ENCODE measurements at regions not wholly inside any gene's neighbourhood (a gene's known extent, or its start where the extent isn't known, plus 50 kb on each side); places are given as distances from the start of the nearest gene placed in this dataset.
"Not testable (repeated sequence)": the region's sequence is repeated elsewhere in the genome, so short reads cannot be mapped to it uniquely, and the experiment has no call there.

GRCh38 chr1:55524006-55524405 is 308.8 kb upstream of the USP24 start:
- intact Hi-C loops (cut with micrococcal nuclease) = no loop called here

GRCh38 chr1:55522982-55523381 is 307.8 kb upstream of the USP24 start:
- intact Hi-C loops (cut with micrococcal nuclease) = no loop called here

GRCh38 chr1:55522353-55522903 is 307.3 kb upstream of the USP24 start:
- intact Hi-C loops (cut with micrococcal nuclease) = no loop called here

- intact Hi-C loops (cut with micrococcal nuclease) = no loop called here
These were observed 305.7 kb upstream of the USP24 start for GRCh38 chr1:55520861-55521260.

GRCh38 chr1:55519937-55520683 is 304.9 kb upstream of the USP24 start:
- intact Hi-C loops (cut with micrococcal nuclease) = no loop called here

- intact Hi-C loops (cut with micrococcal nuclease) = no loop called here
These were observed 304.1 kb upstream of the USP24 start for GRCh38 chr1:55519276-55519675.

- intact Hi-C loops (cut with micrococcal nuclease) = no loop called here
These were observed 301.9 kb upstream of the USP24 start for GRCh38 chr1:55517036-55517435.

- intact Hi-C loops (cut with micrococcal nuclease) = not testable (repeated sequence)
These were observed 299.4 kb upstream of the USP24 start for GRCh38 chr1:55514571-55514970.

- intact Hi-C loops (cut with micrococcal nuclease) = no loop called here
These were observed 297.3 kb upstream of the USP24 start for GRCh38 chr1:55512466-55512865.

- intact Hi-C loops (cut with micrococcal nuclease) = no loop called here
These were observed 292.4 kb upstream of the USP24 start for GRCh38 chr1:55507578-55507931.

- intact Hi-C loops (cut with micrococcal nuclease) = no loop called here
These were observed 291.8 kb upstream of the USP24 start for GRCh38 chr1:55506740-55507577.

- intact Hi-C loops (cut with micrococcal nuclease) = no loop called here
These were observed 290.2 kb upstream of the USP24 start for GRCh38 chr1:55505326-55505725.

GRCh38 chr1:55504306-55504731 is 289.2 kb upstream of the USP24 start:
- intact Hi-C loops (cut with micrococcal nuclease) = no loop called here

- intact Hi-C loops (cut with micrococcal nuclease) = no loop called here
These were observed 288.6 kb upstream of the USP24 start for GRCh38 chr1:55503663-55504305.

- intact Hi-C loops (cut with micrococcal nuclease) = no loop called here
These were observed 285.4 kb upstream of the USP24 start for GRCh38 chr1:55500601-55501000.

GRCh38 chr1:55490547-55490946 is 275.4 kb upstream of the USP24 start:
- intact Hi-C loops (cut with micrococcal nuclease) = no loop called here

GRCh38 chr1:55484173-55484572 is 269.0 kb upstream of the USP24 start:
- intact Hi-C loops (cut with micrococcal nuclease) = no loop called here

- intact Hi-C loops (cut with micrococcal nuclease) = no loop called here
These were observed 268.4 kb upstream of the USP24 start for GRCh38 chr1:55483523-55483922.

- intact Hi-C loops (cut with micrococcal nuclease) = no loop called here
These were observed 266.5 kb upstream of the USP24 start for GRCh38 chr1:55481634-55482033.

- intact Hi-C loops (cut with micrococcal nuclease) = no loop called here
These were observed 265.0 kb upstream of the USP24 start for GRCh38 chr1:55480029-55480795.

GRCh38 chr1:55478742-55479141 is 263.6 kb upstream of the USP24 start:
- intact Hi-C loops (cut with micrococcal nuclease) = loop anchor here (5.0 to 10.0 kb wide), 2 partner anchors 414 to 1106 kb away; no protein-coding TSS in a partner anchor
